HG02943 (cell line): ENCODE measurements at regions not wholly inside any gene's neighbourhood (a gene's known extent, or its start where the extent isn't known, plus 50 kb on each side); places are given as distances from the start of the nearest gene placed in this dataset.
"Not testable (repeated sequence)": the region's sequence is repeated elsewhere in the genome, so short reads cannot be mapped to it uniquely, and the experiment has no call there.

ENCODE experiments used
- ATAC-seq: cut with Tn5 transposase; IDR thresholded peaks from one replicate; pipeline ENCODE4 v1.9.1; 2021; ENCODE audit warnings: mild to moderate bottlenecking, low read depth, moderate library complexity; ENCODE audit not compliant: unreplicated experiment

- no peak for ATAC-seq
Measured at GRCh38 chr17:71753070-71753469, 367.8 kb upstream of the SOX9 start.

GRCh38 chr17:71757156-71757555 is 363.7 kb upstream of the SOX9 start:
- ATAC-seq, result no peak

GRCh38 chr17:71757956-71758355 is 362.9 kb upstream of the SOX9 start:
- no peak for ATAC-seq

DNA sequence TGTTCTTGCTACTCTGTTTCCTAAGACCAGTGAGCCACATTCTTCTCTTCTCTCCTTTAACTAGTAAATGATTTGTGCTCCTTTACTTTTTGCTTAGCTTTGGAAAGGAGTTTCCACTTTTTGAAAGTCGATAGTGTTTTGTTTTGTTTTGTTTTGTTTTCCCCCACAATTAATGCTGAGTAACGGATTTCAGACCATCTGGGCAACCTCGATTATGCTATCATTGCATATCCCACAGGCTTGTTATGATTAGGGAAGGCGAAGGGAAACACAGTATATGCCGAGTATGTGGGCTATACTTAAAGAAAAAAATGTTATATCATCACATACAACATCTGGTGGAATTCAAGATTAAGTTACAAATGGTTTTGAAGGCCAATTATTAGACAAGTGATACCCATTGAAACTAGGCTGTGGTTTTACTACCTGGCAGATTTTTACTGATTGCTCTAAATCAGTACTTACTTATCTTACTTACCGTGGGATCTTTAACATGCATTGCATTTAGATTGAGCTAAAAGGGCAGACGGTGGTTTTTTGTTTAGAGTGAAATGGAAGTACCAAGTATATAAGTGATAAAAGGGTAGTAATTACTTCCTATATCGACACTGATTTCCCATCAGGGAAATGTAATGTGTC is 361.3 kb upstream of the SOX9 start:
- no peak for ATAC-seq

- no peak for ATAC-seq
Measured at GRCh38 chr17:71760062-71760720, 360.6 kb upstream of the SOX9 start.

DNA sequence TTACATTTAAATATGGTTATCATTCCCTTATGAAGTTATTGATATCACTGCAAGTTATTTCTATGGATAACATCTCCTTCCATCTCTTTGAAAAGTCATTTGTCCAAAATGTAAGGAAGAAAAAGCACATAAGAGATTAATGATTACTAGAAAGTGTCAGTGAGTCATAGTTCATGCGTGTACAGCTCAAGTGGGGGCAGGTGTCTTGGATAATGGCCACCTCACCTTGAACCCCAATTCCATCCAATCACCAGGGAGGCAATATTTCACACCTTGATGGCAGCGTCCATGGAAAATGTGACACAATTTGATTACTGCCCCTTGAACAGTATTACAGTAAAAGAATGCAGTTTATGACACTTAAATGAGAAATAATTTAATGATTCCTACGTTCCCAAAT is 358.3 kb upstream of the SOX9 start:
- ATAC-seq, result no peak

DNA sequence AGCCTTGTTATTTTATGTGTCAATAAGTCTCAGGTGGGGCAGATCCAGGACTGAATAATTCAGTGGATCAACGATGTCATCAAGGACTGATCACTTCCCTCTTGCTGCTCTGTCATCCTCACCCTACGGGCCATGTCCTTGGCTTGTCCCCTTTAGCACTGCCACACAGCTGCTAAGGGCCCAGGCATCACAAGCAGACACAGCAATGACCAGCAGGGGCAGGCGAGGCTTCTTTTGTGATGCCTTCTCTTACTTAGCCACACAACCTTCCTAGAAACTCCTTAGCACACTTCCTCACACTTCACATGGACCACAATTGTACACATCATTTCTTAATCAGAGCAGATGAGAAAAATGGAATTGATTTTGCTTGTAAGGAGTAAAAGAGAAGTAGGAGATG is 356.3 kb upstream of the SOX9 start:
- ATAC-seq, result no peak

DNA sequence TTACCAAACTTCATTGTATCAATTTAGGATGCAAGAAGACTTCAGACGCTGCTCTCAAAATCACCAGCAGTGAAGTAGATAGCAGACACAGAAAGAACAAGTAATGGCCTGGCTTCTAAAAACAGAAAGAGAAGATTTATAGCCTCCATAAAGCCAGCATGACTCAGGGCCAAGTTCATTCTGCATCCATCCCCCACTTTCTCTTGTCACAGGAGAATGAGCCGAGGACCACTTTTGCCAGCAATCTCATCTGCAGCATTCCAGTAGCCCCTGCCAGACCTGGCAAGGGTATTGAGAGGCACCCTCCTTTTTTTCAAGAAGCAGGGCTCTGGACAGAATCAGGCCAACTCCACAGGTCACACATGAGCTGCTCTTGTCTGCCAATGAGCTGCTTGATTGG is 355.4 kb upstream of the SOX9 start:
- no peak for ATAC-seq

DNA sequence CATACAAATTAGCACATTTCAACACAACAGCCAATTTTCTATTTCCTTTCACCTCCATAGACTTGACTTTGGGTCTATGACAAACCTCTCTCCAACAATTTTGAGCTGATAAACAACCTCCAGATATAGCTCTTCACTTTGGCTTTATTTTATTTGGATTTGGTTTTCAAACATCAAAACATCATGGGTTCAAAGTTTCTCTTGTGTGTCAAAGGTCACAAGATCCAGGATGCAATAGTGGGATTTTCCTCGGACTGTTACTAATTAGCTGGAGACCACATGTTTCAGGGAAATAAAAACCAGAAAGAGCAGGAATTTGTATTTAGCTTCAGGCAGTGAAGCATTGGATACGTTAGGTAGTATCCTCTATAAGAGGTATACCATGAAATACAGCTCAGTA is 351.0 kb upstream of the SOX9 start:
- ATAC-seq, result no peak

DNA sequence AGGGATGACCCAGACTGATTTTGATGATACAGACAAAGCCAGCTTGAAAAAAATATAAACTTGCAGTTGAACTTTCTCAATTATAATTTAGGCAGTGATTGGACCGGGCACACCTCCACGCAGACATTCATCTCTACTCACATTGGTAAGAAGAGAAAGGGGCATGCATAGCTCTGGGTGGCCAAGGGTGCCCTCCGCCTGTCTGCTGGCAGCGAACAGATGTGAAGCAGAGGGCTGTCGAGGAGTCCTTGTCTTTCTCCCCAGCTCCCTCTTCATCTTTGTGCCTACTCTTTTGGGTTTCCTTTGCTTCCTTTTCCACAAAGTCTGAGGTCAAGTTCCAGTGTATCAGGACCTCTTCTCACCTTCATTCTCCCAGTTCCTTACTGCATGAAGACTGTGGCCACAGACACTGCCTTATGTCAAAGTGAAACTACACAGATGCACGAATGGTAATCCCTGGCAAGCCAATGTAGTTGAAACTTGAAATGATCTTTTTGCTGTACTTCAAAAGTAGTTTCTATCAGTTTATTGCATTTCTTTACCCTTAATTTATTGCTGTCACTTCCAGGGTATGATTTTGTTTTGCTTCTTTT is 343.7 kb upstream of the SOX9 start:
- ATAC-seq, result no peak

DNA sequence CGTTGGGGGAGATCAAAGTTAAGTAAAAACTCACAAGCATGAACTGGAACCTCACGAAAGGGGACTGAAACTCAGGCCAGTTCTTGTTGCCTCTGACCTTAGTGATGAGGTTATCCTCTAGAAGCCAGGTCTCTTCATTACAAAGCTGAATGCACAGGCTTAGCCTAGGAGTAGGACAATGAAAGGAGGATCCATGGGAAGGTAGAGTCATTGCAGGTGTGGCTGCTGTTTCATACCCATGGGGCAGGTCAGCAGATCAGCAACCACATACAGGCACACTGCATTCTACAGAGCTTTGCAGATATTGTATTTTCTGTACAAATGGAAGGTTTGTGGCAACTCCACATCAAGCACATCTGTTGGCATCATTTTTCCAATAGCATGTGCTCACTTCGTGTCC is 341.3 kb upstream of the SOX9 start:
- ATAC-seq, result no peak

DNA sequence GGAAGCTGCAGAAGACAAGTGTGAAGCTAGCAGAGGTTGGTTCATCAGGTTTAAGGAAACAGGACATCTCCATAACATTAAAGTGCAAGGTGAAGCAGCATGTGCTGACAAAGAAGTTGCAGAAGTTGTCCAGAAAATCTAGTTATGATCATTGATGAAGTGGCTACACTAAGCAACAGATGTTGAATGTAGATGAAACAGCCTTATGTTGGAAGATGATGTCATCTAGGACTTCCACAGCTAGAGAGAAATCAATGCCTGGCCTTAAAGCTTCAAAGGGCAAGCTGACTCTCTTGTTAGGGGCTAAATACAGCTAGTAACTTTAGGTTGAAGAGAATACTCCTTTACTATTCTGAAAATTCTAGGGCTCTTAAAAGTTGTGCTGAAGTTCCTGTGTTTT is 340.2 kb upstream of the SOX9 start:
- no peak for ATAC-seq

GRCh38 chr17:71782021-71782420 is 338.8 kb upstream of the SOX9 start:
- not testable (repeated sequence) for ATAC-seq

DNA sequence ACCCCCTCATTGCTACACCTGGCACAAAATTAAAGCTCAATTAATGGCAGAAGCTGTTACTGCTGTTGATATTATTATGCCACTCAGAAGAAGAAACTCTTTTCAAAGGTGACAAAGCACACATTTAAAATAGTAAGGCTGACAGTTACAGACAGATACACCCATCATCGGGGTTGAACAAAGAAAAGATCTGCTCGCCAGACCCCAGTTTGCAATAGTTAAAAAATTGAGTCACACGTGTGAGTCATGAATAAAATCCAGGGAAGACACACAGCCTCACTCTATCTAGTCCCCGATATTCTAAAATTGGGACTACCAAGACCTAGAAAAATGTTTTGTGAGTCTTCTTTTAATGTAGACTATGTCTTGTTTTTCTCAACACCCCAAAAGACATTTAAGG is 330.0 kb upstream of the SOX9 start:
- no peak for ATAC-seq

- ATAC-seq, result no peak
Measured at GRCh38 chr17:71791311-71791710, 329.5 kb upstream of the SOX9 start.

DNA sequence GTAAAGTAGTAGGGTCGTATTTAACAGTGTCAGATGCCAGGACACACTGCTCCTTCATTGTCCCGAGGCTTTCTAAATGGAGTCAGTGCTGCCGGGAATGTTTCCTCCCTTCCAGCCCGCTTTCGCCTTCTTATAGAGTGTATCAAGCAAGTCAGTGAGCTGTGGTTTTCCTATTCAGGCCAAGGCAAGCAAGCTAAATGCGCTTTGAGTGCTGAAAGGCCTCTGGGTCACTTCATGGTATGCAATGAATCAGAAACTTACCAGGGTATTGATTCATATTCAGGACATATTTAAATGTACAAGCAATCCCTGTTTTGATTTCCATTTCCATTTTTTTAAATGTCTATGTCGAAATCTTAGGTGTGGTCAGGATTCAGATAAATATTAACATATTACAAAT is 327.9 kb upstream of the SOX9 start:
- no peak for ATAC-seq

GRCh38 chr17:71793518-71793917 is 327.3 kb upstream of the SOX9 start:
- no peak for ATAC-seq

DNA sequence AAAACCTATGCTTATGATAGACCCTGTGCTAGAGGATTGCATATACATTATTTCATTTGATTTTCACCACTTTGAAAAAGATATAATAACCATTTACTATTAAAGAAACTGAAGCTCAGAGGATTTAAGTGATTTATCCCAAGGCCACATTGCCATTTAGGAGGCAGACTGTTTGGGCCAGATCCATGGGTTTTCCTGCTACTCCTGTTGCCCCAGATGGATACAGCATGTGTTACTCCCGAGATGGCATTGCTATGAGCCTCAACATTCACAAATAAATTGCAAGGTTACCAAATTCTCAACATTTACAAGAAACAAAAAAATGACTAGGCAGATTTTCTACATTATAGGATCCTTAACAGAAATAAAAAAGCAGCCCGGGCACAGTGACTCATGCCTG is 322.1 kb upstream of the SOX9 start:
- ATAC-seq, result no peak

- ATAC-seq, result no peak
Measured at GRCh38 chr17:71799657-71800056, 321.2 kb upstream of the SOX9 start.

- ATAC-seq, result no peak
Measured at GRCh38 chr17:71801301-71801700, 319.5 kb upstream of the SOX9 start.

GRCh38 chr17:71802663-71803062 is 318.2 kb upstream of the SOX9 start:
- no peak for ATAC-seq

- ATAC-seq, result no peak
Measured at GRCh38 chr17:71803656-71804284, 317.1 kb upstream of the SOX9 start.
